AG09319 (cell line): ENCODE measurements at regions not wholly inside any gene's neighbourhood (a gene's known extent, or its start where the extent isn't known, plus 50 kb on each side); places are given as distances from the start of the nearest gene placed in this dataset.

Experiments
- DNase-seq: peaks from one replicate; pipeline ENCODE4 v3.0.0-alpha.2; 2010; ENCODE audit warnings: low read depth; ENCODE audit errors: extremely low read depth
- TF ChIP-seq, protein P1 (sequence below): IDR thresholded peaks from 2 replicates; pipeline ENCODE4 v1.5.1; 2011; ENCODE audit warnings: low read depth, mild to moderate bottlenecking, inconsistent platforms, low read length, moderate library complexity

GRCh38 chr20:37643400-37643799, 50.4 kb upstream of the CTNNBL1 start:
- no peak for DNase-seq
- TF ChIP-seq, protein P1, sequence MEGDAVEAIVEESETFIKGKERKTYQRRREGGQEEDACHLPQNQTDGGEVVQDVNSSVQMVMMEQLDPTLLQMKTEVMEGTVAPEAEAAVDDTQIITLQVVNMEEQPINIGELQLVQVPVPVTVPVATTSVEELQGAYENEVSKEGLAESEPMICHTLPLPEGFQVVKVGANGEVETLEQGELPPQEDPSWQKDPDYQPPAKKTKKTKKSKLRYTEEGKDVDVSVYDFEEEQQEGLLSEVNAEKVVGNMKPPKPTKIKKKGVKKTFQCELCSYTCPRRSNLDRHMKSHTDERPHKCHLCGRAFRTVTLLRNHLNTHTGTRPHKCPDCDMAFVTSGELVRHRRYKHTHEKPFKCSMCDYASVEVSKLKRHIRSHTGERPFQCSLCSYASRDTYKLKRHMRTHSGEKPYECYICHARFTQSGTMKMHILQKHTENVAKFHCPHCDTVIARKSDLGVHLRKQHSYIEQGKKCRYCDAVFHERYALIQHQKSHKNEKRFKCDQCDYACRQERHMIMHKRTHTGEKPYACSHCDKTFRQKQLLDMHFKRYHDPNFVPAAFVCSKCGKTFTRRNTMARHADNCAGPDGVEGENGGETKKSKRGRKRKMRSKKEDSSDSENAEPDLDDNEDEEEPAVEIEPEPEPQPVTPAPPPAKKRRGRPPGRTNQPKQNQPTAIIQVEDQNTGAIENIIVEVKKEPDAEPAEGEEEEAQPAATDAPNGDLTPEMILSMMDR, result no peak

DNA sequence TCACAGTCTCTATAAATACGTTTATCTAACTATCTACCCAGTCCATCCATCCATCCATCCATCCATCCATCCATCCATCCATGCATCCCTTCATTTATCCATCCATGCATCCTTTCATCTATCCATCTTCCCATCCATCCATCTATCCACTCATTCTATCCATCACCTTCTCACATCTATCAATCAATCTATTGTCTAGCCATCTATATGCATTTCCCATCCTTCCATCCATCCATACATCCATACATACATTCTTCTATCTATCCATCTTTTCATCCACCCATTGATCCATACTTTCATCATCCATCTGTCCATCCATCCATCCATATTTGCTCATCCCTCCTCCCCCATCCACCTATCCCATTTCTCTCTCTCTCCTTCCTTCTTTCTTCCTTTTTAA, 51.6 kb upstream of the CTNNBL1 start:
- no peak for DNase-seq

GRCh38 chr20:37640600-37641561, 52.9 kb upstream of the CTNNBL1 start:
- TF ChIP-seq, protein P1, result no peak
- no peak for DNase-seq

More for the DNA sequence above, 51.6 kb upstream of the CTNNBL1 start:
- TF ChIP-seq, protein P1, result no peak

- no peak for DNase-seq
- TF ChIP-seq, protein P1, result no peak
Observed at GRCh38 chr20:37638527-37638926, 55.3 kb upstream of the CTNNBL1 start.

- TF ChIP-seq, protein P1, result no peak
- DNase-seq, result no peak
Observed at GRCh38 chr20:37636977-37637376, 56.9 kb upstream of the CTNNBL1 start.

DNA sequence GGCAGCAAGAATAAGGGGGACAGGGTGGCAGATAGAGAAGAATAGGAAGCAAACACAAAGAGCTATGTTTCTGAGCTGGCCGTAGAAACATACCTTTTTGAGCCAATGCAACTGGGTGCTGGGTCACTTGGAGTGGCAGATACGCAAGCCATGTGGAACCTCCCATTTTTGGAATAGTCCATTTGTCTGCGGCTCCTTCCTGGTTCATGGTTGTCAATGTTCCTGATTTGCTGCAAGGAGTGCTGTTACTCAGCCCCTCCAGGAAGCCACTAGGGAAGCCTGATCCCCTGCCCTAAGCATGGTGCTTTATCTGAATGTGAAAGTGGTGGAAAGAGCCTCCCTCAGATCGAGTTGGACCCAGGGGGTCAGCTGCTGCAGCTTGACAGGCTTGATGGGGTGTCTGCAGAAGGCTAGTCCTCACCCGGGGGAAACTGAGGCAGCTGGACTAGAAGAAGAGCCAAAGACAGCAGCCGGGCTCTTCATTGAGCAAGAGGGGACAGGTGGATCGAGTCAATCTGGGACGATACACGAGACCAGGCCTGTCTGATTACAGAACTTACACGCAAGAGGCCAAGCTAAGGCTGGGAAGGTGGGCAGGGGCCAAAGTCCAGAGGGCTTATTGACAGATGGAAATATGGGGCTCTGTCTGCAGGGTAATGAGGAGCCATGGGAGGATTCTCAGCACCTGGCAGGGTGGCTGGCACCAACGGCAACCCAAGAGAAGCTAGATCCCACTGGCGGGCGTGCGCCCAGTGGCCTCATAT, 57.4 kb upstream of the CTNNBL1 start:
- no peak for DNase-seq

More for the DNA sequence above, 57.4 kb upstream of the CTNNBL1 start:
- TF ChIP-seq, protein P1, result no peak
